Left forelimb (tissue), 1 donor: ENCODE measurements at regions not wholly inside any gene's neighbourhood (a gene's known extent, or its start where the extent isn't known, plus 50 kb on each side); places are given as distances from the start of the nearest gene placed in this dataset.

Experiments used
- DNase-seq: peaks from one replicate; pipeline ENCODE4 v3.0.0-alpha.2; 2018; ENCODE audit warnings: low spot score

- no peak for DNase-seq
Observed at GRCh38 chr1:221845650-221846371, 103.9 kb upstream of the DUSP10 start.

- no peak for DNase-seq
Observed at GRCh38 chr1:221841983-221842335, 100.1 kb upstream of the DUSP10 start.

- DNase-seq, result no peak
Observed at GRCh38 chr1:221841251-221841982, 99.5 kb upstream of the DUSP10 start.

DNA sequence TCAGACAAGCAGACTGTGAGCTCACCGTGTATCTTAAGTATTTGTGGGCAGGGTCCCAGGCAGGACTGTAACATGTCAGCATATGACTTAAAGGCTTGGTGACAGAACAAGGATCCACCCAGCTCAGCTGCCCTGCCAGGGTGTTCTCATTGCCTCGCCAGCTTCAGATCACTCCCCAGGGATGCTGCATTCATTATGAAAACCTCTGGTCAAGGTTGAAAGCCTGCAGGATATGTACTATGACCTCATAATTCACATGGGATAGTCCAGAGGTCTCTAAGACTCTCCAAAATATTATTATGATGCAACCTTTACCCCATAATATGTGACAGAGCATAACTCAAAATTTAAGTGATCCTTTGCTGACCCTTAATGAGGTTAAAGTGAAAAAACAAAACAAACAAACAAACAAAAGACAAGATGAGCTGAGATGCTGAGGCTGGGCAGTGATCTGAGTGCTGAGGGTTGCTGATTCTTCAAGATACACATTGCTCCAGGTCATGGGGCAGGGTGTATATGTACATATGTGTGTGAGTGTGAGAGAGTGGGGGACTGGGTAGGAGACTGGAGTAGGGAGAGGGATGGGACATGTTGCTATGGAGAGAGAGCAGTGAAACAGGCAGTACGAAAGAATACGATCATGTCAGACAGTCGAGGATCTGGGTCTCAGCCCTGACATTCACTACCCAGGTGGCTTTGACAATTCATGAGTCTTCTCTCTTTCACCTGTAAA lies 98.8 kb upstream of the DUSP10 start:
- DNase-seq, result no peak

GRCh38 chr1:221839782-221840395 lies 98.0 kb upstream of the DUSP10 start:
- DNase-seq, result no peak

GRCh38 chr1:221839321-221839720 lies 97.4 kb upstream of the DUSP10 start:
- no peak for DNase-seq

- no peak for DNase-seq
Observed at GRCh38 chr1:221837896-221838295, 96.0 kb upstream of the DUSP10 start.

DNA sequence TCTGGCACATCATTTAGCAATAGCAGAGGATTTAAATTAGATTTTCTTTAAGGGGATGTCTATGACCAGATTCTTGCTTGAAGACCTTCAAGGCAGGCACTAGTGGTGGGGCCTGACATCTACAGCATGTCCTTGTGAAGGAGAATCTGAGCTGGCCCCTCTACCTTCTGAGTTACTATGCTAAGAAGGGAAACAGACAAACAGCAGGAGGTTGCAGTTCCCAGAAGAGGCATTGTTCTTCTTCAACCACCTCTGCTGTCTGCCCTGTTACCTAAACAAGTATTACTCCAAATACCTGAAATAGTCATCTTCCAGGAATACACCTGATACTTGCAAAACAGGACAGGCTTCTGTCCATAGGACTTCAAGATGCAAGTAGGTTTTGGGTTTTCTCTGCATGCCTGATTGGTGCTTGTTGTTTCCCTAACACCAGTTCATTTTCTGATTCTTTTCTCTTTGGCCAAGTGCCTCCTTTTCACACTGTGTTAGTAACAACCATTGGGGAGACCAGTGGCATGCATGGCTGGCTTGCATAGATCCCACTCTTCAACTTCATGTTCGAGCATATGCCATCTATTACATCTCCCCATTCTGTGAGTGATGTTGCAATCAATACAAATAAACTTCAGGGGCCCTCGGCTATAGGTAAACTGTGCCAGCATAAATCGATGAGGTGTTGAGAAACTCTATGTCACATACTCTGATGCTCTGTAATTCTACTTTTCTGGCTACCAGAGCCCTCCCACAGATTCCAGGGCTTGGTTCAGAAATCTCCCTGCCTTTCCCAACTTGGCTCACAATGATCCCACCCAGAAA lies 93.0 kb upstream of the DUSP10 start:
- no peak for DNase-seq

DNA sequence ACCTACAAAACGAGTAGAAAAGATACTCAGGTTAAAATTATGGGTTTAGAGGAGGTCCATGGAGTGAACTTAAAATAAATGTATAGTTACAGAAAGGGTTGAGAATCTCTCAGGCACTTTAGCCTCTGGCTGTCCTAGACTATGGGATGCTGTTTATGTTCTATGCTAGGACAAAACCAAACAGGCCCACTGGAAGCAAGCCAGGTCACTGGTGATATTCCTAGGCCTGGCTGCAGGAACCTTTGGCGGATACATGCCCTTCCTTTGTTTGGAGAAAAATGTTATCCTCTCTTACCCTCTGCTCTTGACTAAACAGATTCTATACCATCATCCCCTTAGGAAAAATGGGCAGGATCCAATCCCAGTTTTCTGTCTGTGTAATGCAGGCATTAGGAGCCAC lies 90.7 kb upstream of the DUSP10 start:
- no peak for DNase-seq

DNA sequence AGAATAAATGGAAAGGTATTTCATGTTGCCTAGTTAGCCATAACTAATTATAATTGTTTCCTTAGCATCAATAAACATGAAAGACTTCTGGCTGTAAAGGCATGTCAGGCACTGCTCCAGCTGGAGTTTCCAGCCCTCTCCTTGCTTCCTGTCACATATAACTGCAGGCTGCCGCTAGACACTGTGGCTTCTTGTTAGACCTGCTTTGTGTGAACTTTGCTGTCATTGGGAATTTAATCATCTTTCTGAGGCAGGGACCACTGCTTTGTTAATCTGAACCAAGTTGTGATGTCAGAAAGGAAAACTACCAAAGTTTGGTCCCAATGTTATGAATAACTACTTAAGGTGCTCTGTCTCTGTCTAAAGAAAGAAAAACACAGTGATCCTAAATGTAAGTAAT lies 90.3 kb upstream of the DUSP10 start:
- no peak for DNase-seq

DNA sequence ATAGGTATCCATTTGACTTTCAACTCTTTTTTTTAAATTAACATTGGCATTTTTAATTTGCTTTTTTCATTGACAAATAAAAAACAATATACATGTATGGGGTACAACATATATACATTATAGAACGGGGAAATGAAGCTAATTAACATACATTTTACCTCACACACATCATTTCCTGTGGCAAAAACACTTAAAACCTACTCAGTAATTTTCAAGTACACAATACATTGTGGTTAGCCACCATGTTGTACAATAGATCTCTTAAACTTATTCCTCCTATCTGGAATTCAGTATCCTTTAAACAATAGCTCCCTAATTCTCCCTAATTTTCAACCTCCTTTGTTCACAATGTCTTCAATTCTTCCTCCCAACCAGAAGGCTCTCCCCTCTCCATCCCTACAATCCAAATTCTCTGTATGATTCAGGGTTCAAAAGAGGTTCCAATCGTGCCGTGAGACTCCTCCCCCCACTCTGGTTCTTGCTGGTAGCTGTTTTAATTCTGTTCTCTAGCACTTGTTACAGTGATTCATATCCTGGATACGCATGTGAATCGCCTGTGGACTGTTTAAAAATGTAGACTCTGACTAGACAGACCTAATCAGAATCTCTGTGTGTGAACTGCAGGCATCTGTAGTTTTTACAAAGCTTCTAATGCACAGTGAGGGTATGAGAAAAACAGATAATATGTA lies 87.6 kb upstream of the DUSP10 start:
- no peak for DNase-seq

DNA sequence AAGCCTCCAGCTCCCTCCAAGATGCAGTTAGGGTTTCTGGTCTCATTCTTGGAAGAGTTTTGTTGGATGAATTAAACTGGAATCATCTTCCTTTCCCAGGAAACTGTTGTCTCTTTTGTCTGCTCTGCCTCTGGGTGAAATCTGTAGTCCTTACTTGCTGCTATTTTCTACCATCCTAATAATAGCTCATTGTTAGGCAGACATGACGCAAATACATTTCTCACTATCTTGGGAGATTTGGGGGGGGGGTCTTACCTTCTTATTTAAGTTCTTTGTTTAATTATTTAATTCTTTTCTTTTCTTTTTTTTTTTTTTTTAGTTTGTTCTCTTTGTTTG lies 85.4 kb upstream of the DUSP10 start:
- no peak for DNase-seq

DNA sequence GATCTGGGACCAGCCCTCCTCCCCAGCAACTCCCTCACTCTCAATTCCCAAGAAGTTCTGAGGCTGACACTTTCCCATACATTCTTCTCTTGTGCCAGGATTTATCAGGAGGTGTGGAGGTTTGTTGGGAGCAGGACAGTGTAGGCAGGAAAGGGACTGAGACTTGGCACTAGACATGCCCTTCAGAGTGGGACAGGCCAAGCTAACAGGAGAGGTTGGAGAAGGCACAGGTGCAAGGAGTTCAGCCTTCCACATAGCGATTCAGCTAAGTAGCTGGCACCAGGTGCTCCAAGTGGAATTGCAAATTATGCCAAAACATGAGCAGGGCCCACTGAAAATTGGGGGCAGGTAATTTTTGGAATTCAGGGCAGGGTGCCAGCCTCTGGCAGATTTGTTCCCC lies 83.0 kb upstream of the DUSP10 start:
- DNase-seq, result no peak

DNA sequence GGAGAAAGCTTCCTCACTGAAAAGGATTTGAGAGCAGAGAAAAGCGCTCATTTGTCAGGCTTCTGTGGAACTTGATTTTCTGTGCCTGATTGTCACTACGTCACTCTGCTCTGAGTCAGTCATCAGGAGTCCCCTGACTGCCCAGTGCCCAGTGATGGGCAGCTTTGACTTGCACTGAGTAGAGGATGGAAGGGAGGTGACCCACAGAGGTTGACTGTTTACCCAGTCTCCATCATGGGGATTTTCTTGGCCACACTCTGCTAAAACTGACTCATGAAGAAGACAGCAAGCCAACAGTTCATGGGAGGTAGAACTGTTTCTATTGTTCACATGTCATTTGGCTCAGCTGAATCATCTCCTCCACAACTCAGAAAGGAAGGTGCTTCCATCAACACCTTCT lies 82.1 kb upstream of the DUSP10 start:
- no peak for DNase-seq

DNA sequence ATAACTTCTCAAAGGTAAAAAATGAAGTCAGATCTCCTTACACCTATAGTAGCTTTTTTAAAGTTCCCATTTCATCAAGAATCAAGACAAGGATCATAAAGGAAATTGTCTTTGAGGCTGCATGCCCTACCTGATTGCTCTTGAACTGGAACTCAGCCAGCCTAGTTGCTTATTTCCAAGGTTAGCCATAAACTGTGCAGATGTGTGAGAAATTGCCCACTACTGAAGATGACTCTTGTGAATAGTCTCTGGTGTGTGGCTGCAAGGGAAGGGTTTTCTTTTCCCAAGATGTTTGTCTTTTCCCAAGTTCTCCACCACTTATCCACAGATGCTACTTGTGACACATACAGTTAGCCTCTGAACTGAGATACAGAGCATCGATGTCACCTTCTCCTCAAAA lies 81.7 kb upstream of the DUSP10 start:
- DNase-seq, result no peak

DNA sequence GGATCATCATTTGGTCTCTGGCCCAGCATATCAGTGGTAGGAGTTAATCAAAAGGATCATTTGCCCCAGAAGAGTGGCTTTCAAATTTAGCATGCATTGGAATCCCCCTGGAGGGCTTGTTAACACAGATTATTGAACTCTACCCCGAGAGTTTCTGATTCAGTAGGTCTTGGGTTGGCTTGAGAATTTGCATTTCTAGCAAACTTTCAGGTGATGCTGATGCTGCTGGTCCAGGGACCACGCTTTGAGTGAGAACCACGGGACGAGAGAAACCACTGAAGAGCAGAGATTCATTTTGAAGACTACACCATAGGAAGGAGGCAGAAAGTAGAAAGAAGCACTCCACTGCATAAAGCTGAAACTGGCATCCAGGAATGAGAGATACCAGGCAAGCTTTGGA lies 81.3 kb upstream of the DUSP10 start:
- no peak for DNase-seq

GRCh38 chr1:221822591-221822990 lies 80.7 kb upstream of the DUSP10 start:
- no peak for DNase-seq

- no peak for DNase-seq
Observed at GRCh38 chr1:221816899-221817298, 75.0 kb upstream of the DUSP10 start.

- no peak for DNase-seq
Observed at GRCh38 chr1:221815660-221816059, 73.8 kb upstream of the DUSP10 start.

- DNase-seq, result no peak
Observed at GRCh38 chr1:221813887-221814286, 72.0 kb upstream of the DUSP10 start.

- DNase-seq, result no peak
Observed at GRCh38 chr1:221812905-221813597, 71.2 kb upstream of the DUSP10 start.
